ENCODE measurements at regions not wholly inside any gene's neighbourhood (a gene's known extent, or its start where the extent isn't known, plus 50 kb on each side); places are given as distances from the start of the nearest gene placed in this dataset.

GRCh38 chr1:193927550-193927949, 741.1 kb upstream of the B3GALT2 start:
- no peaks in the 10 kb centered on the region for H3K36me3 Mint-ChIP-seq (ENCODE audit: insufficient read depth, unreplicated experiment)
- intact Hi-C loops (cut with micrococcal nuclease): loop anchor here (2.0 kb wide), 1 partner anchor 55 kb away; no protein-coding TSS in a partner anchor
- H3K27ac Mint-ChIP-seq (ENCODE audit: low read depth, unreplicated experiment): no peak overlapping the region
- no peak overlapping the region for H3K4me3 Mint-ChIP-seq (ENCODE audit: unreplicated experiment)
- no TSS peak for BruUV-seq (replicated peaks)
- ChIA-PET POLR2A (no interaction called here), CTCF (interaction anchor here (0.6 kb wide), 1 partner anchor 97 kb away, joined by 4 read pairs; no protein-coding TSS in a partner anchor)
- no peaks in the 10 kb centered on the region for H3K4me1 Mint-ChIP-seq (ENCODE audit: insufficient read depth, unreplicated experiment)
- H3K27me3 Mint-ChIP-seq (ENCODE audit: insufficient read depth, unreplicated experiment): no peaks in the 10 kb centered on the region
- DNase-seq (ENCODE audit: unreplicated experiment): peak; percentile 10
- TF ChIP-seq, protein P1, sequence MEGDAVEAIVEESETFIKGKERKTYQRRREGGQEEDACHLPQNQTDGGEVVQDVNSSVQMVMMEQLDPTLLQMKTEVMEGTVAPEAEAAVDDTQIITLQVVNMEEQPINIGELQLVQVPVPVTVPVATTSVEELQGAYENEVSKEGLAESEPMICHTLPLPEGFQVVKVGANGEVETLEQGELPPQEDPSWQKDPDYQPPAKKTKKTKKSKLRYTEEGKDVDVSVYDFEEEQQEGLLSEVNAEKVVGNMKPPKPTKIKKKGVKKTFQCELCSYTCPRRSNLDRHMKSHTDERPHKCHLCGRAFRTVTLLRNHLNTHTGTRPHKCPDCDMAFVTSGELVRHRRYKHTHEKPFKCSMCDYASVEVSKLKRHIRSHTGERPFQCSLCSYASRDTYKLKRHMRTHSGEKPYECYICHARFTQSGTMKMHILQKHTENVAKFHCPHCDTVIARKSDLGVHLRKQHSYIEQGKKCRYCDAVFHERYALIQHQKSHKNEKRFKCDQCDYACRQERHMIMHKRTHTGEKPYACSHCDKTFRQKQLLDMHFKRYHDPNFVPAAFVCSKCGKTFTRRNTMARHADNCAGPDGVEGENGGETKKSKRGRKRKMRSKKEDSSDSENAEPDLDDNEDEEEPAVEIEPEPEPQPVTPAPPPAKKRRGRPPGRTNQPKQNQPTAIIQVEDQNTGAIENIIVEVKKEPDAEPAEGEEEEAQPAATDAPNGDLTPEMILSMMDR (IDR thresholded peaks at IDR 0.05; ENCODE audit: unreplicated experiment): no peak
- H3K9me3 Mint-ChIP-seq (ENCODE audit: unreplicated experiment): no peaks in the 10 kb centered on the region

DNA sequence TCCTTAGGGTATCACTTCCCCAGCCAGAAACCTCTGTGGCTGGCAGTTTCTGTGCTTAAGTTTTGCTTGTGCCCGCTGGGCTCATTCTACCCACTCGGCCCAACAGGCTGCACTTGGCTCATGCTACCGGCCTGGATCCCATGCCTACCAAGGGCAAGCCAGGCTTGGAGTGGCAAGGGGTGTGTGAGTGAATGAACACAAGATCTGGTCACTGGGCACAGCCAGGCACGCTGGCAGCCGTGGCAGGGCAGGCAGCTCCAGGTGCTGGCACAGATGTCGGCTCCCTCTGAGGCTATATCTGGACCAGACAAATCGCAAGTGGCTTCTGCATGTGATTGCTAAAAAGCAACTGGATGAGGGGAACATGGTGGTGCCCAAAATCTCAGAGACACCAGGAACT, 740.5 kb upstream of the B3GALT2 start:
- CTCF ChIA-PET: interaction anchor here (0.6 kb wide), 1 partner anchor 98 kb away, joined by 4 read pairs; no protein-coding TSS in a partner anchor
- POLR2A ChIA-PET: no interaction called here
- H3K36me3 Mint-ChIP-seq (ENCODE audit: insufficient read depth, unreplicated experiment): no peaks in the 10 kb centered on the region
- BruUV-seq (replicated peaks): no TSS peak
- TF ChIP-seq, protein P1 (IDR thresholded peaks at IDR 0.05; ENCODE audit: unreplicated experiment): no peak
- no peak overlapping the region for H3K4me3 Mint-ChIP-seq (ENCODE audit: unreplicated experiment)
- DNase-seq (ENCODE audit: unreplicated experiment): no peak
- H3K4me1 Mint-ChIP-seq (ENCODE audit: insufficient read depth, unreplicated experiment): no peaks in the 10 kb centered on the region
- H3K27ac Mint-ChIP-seq (ENCODE audit: low read depth, unreplicated experiment): no peak overlapping the region
- no peaks in the 10 kb centered on the region for H3K9me3 Mint-ChIP-seq (ENCODE audit: unreplicated experiment)
- intact Hi-C loops (cut with micrococcal nuclease): loop anchor here (2.0 kb wide), 1 partner anchor 54 kb away; no protein-coding TSS in a partner anchor
- no peaks in the 10 kb centered on the region for H3K27me3 Mint-ChIP-seq (ENCODE audit: insufficient read depth, unreplicated experiment)

DNA sequence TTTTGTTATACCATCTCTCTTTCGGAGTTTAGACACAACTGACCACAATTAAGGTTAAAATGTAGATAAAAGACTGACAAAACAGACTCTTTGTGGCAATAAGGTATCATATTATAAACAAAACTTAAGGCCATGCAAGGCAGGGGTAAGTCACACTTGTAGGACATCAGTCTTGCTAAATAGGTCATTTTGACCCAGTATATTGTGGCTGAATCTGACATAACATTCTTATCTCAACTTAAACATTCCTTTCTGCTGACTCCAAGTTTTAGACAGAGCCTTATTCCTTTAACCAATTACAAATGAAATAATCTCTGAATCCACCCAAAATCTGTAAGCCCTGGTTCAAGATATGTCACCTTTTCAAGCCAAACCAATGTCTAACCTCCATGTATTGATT, 733.4 kb upstream of the B3GALT2 start:
- no peak overlapping the region for H3K27ac Mint-ChIP-seq (ENCODE audit: low read depth, unreplicated experiment)
- H3K27me3 Mint-ChIP-seq (ENCODE audit: insufficient read depth, unreplicated experiment): no peaks in the 10 kb centered on the region
- no peaks in the 10 kb centered on the region for H3K9me3 Mint-ChIP-seq (ENCODE audit: unreplicated experiment)
- intact Hi-C loops (cut with micrococcal nuclease): no loop called here
- DNase-seq (ENCODE audit: unreplicated experiment): no peak
- TF ChIP-seq, protein P1 (IDR thresholded peaks at IDR 0.05; ENCODE audit: unreplicated experiment): no peak
- no TSS peak for BruUV-seq (replicated peaks)
- no peak overlapping the region for H3K4me3 Mint-ChIP-seq (ENCODE audit: unreplicated experiment)
- CTCF ChIA-PET: no interaction called here
- H3K36me3 Mint-ChIP-seq (ENCODE audit: insufficient read depth, unreplicated experiment): no peaks in the 10 kb centered on the region
- POLR2A ChIA-PET: no interaction called here
- no peaks in the 10 kb centered on the region for H3K4me1 Mint-ChIP-seq (ENCODE audit: insufficient read depth, unreplicated experiment)

DNA sequence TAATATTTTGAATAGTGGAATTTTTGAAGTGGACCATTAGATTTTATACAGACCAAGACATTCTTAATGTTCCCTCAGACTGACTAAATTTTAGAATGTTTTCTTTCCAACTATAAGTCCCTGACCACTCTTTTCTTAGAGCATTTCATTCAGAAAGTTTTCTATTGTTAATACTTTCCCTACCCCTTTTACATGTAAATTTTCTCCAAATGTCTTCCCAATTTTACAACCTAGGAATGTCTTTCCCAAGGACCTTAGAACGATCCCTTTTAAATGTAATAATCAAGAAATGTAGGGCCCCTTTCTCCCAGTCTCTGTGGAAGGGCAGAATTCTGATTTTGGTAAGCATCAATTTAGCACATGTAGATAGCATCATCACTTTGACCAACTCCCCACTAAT, 730.0 kb upstream of the B3GALT2 start:
- BruUV-seq (replicated peaks): no TSS peak
- TF ChIP-seq, protein P1 (IDR thresholded peaks at IDR 0.05; ENCODE audit: unreplicated experiment): no peak
- ChIA-PET POLR2A (no interaction called here), CTCF (interaction anchor here (0.5 kb wide), 1 partner anchor 414 kb away, joined by 3 read pairs; no protein-coding TSS in a partner anchor)
- no peaks in the 10 kb centered on the region for H3K27me3 Mint-ChIP-seq (ENCODE audit: insufficient read depth, unreplicated experiment)
- intact Hi-C loops (cut with micrococcal nuclease): no loop called here
- H3K4me1 Mint-ChIP-seq (ENCODE audit: insufficient read depth, unreplicated experiment): no peaks in the 10 kb centered on the region
- H3K36me3 Mint-ChIP-seq (ENCODE audit: insufficient read depth, unreplicated experiment): no peaks in the 10 kb centered on the region
- no peaks in the 10 kb centered on the region for H3K9me3 Mint-ChIP-seq (ENCODE audit: unreplicated experiment)
- no peak for DNase-seq (ENCODE audit: unreplicated experiment)
- no peak overlapping the region for H3K27ac Mint-ChIP-seq (ENCODE audit: low read depth, unreplicated experiment)
- no peak overlapping the region for H3K4me3 Mint-ChIP-seq (ENCODE audit: unreplicated experiment)
